Adrenal gland (tissue), 5 donors: ENCODE measurements at regions not wholly inside any gene's neighbourhood (a gene's known extent, or its start where the extent isn't known, plus 50 kb on each side); places are given as distances from the start of the nearest gene placed in this dataset.

ENCODE experiments used
- CTCF ChIP-seq, 6 experiments: fragments of 450-650 bp in 4 of 6; fragments of 200-600 bp in 2 of 6; sonication (generic) in 1 of 6; IDR thresholded peaks; 1 replicate in 5 of 6; 2 replicates in 1 of 6; pipeline versions ENCODE4 v1.5.1 to v1.8.0; 2016 to 2021; ENCODE audit warnings: antibody characterized with exemption in 6 of 6, mild to moderate bottlenecking in 2 of 6, moderate library complexity in 1 of 6
- POLR2A ChIP-seq, 2 donors: fragments of 450-650 bp; IDR thresholded peaks; one replicate each; pipeline ENCODE4 v1.6.1; 2017; ENCODE audit warnings: antibody characterized with exemption in 2 of 2, mild to moderate bottlenecking in 2 of 2, moderate library complexity in 1 of 2
- donor health status: DM: no; HTN: no; CAD: no.

- TF ChIP-seq CTCF (IDR thresholded peaks at IDR 0.05) (no peak), POLR2A (IDR thresholded peaks at IDR 0.05) (no peak)
These were observed 113.6 kb downstream of the MRPL39 start for GRCh38 chr21:25493722-25494121.
